GM19328 (cell line): ENCODE measurements at regions not wholly inside any gene's neighbourhood (a gene's known extent, or its start where the extent isn't known, plus 50 kb on each side); places are given as distances from the start of the nearest gene placed in this dataset.

Experiments used
- ATAC-seq: cut with Tn5 transposase; IDR thresholded peaks from one replicate; pipeline ENCODE4 v1.9.1; 2021; ENCODE audit warnings: mild to moderate bottlenecking, moderate library complexity; ENCODE audit not compliant: unreplicated experiment

DNA sequence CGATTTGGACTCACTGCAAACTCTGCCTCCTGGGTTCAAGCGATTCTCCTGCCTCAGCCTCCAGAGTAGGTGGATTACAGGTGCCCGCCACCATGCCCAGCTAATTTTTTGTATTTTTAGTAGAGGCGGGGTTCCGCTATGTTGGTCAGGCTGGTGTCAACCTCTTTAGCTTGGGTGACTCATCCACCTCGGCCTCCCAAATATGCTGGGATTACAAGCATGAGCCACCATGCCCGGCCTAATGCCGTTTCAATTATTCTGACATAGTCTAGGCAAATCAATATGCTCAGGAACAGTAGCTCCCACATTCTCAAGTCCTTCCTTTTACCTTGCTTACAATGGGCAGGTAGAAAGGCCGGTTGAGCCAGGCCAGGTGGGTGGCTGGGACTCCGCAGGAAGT is 82.0 kb upstream of the EEA1 start:
- ATAC-seq = no peak

- no peak for ATAC-seq
Measured at GRCh38 chr12:93015871-93016751, 87.0 kb upstream of the EEA1 start.

DNA sequence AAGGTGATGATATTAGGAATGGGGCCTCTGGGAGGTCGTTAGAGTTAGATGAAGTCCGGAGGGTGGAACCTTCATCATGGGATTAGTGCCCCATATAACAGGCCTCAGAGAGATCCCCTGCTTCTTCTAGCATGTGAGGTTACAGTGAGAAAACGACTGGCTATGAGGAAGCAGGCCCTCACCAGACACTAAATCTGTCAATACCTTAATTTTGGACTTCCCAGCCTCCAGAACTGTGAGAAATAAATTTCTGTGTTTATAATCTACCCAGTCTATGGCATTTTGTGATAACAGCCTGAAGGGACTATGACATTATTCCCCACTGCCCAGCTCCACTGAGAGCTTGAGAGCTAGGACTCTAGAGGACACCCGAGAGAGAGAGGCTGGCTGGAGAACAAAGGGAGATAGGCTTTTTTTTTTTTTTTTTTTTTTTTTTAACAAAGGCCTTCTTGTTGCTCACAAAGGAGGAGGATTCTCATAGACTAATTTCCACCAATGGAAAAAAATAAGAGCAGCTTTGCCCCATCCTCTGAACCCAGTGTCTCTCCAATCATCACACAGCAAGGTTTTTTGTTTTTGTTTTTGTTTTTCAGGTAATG is 87.8 kb upstream of the EEA1 start:
- no peak for ATAC-seq

GRCh38 chr12:93018610-93019009 is 89.5 kb upstream of the EEA1 start:
- no peak for ATAC-seq

- ATAC-seq = no peak
Measured at GRCh38 chr12:93019212-93019927, 90.3 kb upstream of the EEA1 start.

GRCh38 chr12:93019975-93020630 is 91.0 kb upstream of the EEA1 start:
- no peak for ATAC-seq

DNA sequence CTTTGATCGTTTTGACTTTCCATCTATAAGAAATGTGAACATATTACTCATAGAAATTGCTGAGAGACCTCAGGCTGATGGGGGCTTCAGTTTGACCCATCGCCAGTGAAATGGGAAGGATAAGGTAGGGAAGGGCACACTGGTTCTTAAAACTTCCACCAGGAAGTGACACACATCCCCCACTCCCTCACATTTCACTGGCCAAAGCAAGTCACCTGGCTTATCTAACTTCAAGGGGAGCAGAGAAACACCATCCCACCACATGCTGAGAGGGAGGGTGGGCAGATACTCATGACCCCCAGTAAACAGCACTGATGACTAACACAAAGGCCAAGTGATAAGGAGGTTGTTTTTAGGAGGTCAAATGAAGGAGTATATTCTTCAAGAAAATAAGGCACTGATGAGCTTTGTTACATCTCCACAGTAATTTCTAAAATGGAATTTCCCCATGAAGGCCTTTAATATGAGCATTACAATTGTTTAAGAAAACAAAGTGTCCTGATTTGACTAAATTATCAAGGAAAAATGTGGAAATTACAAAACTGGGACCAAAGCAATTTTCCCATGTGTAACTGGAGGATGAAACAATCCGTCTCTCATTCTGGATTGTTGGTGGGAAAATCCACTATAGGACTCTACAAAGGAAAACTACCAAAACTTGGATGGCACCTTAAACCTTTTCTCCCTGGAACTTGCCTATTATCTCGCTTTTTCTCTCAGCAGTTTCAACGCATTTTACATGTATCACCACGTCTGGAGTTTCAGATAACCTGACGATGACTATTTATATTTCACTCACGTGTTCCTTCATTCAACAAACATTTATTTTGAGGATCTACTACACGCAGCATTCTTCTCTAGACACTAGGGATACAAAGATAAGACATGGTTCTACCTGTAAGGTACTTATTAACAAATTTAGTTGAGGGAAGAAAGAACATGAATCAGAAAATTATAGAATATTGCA is 91.8 kb upstream of the EEA1 start:
- no peak for ATAC-seq

GRCh38 chr12:93022603-93023340 is 93.7 kb upstream of the EEA1 start:
- ATAC-seq = no peak

DNA sequence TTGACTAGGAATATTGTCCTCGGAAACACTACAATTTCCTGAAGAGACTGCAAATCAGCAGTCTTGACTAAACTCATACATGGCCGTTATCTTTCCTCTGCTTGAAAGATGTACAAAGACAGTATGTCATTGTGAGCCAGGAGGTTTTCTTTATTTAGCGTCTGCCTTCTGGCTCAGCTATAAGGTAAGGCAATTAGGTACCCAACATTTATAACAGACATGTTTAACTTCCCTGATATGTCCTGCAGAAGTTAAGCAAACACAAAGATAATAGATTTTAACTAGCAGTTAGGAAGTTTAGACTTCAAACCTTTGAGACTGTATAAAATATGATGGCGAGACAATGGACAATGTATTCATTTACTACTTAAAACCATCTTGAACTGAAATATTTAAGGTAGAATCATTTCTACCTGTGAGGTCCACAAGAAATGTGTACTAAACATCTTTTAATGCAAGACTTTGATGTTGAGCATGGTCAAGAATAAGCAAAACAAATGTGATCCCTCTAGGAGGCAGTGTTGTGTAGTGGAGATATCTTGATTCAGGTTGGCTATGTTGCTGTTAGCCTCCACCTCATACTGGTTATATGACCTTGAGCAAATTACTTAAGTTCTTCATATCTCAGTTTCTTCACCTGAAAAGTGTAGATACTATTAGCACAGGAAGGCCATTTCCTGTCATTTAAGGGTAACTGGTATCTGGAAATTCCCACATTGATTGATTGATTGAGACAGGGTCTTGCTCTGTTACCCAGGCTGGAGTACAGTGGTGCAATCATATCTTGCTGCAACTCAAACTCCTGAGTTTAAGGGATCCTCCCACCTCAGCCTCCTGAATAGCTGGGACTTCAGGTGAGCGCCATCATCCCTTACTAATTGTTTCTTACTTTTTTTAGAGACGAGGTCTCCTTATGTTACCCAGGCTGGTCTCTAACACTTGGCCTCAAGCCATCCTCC is 96.3 kb upstream of the EEA1 start:
- no peak for ATAC-seq

DNA sequence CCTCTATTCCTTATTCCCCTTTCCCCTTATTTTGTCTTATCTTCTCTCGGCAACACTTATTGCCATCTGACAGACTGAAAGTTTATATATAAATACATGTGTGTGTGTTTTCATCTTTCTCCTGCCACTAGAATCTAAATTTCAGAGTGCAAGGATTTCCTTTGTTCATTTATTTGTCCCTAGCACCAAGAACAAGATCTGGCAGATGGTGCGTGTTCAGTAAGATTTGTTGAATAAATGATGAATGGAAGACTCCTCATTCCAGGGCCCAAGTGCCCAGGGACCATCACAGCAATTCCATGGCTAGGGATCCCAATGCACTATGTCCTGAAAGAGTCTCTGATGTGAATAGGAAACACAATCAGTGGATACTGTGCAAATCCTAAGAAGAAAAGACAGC is 97.9 kb upstream of the EEA1 start:
- ATAC-seq = no peak

DNA sequence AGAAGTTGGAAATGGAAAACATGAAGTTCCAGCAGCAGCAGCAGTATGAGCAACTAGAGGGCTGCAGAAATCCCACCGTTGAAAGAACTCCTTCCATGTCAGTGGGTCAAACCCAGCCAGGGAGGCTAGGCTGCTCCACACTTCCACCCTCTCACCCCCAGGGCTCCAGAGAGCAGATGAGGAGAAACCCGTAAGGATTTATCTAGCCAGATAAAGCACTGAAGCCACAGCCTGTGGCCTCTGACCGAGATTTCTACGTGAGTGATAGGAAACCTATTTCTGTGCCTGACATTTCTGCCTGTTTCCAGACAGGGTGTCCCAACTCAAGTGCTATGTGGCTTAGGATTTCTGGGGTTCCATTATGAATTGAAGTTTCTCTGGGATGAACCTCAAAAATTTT is 100.0 kb upstream of the EEA1 start:
- no peak for ATAC-seq

- ATAC-seq = no peak
Measured at GRCh38 chr12:93031028-93031427, 101.9 kb upstream of the EEA1 start.

DNA sequence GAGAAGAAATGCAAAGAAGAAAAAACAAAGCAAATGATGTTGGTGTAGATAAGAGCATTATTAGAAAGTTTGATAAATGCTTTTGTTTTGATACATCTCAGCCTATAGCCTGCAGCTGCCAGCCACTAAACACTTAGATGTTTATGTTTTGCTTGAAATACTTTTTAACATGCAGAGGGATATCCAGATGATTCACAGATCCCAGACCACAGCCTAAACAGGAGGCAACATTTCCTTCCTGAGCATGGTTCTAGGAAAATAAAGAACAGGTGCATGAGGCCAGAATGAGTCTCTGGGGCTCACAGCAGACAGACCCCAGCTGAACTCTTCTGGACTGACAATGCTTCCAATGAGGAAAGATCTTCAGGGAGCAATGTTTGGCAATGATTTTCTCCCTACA is 103.7 kb upstream of the EEA1 start:
- no peak for ATAC-seq

GRCh38 chr12:93033948-93034347 is 104.9 kb upstream of the EEA1 start:
- ATAC-seq = no peak

DNA sequence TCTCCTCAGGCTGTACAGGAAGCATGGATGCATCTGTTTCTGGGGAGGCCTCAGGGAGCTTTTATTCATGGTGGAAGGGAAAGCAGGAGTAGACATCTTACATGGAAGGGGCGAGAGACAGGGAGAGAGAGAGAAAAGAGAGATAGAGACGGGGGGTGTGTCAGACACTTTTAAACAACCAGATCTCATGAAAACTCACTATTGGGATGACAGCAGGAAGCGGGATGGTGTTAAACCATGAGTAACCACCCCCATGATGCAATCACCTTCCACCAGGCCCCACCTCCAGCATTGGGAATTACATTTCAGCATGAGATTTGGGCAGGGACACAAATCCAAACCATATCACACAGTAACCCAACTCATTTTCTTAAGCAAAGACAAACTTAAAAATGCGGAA is 110.0 kb upstream of the EEA1 start:
- ATAC-seq = no peak

DNA sequence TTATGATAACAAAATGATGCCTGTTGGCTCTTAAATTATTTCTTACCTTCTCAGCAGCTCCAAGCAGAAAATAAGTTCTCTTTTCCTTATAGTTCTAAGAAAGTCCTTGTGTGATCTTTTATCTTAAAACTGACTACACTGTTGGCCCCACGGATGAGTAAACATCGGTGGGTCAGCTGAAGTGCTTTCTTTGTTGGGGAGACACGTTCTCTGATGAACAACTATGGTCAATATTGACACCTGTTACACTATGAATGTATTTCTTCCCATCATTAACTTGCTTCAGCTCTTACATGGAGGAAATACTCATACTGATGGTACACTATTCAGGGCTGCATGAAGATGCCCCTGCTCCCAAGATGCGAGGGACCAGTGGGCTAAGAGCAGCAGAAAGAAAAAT is 110.8 kb upstream of the EEA1 start:
- ATAC-seq = no peak

DNA sequence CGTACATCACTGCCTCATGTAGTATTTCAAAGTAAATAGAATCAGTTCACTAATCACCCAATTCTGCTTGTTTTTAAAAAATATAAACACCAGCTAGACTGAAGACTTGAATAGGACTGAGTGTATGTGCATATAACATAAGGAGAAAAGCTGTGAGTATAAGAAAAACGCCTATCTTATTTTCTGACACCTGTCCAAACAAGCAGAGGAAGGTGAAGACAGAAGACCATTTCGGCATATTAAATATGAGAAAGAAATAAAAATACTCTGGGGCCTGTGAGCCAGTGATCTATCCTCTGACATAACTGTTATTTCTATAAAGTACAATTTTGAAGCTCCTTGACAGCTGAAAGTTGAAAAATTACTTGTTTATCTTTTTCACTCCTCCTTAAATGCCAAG is 111.3 kb upstream of the EEA1 start:
- ATAC-seq = no peak

DNA sequence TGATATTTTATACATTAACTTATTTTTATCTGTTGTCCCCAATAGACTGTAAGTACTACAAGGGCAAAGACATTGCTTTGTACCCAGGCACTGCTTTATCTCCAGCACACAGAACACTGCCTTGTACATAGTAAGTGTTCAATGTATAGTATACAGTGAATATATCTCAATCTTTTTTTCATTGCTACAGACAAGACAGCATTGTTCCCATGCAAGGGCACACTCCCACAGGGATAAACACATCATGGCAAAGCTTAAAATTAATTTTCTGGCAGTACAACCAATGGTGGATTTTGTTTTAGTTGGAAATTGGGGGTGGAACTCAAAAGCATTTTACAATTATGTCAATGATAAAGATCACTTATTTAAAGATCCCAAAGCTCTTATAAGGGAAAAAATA is 112.3 kb upstream of the EEA1 start:
- no peak for ATAC-seq

GRCh38 chr12:93042283-93042682 is 113.2 kb upstream of the EEA1 start:
- ATAC-seq = no peak
